HEK293T (cell line): ENCODE measurements at regions not wholly inside any gene's neighbourhood (a gene's known extent, or its start where the extent isn't known, plus 50 kb on each side); places are given as distances from the start of the nearest gene placed in this dataset.

Experiments used
- BHLHE40 ChIP-seq: fragments of 450-650 bp; IDR thresholded peaks from 2 replicates; pipeline ENCODE4 v1.6.1; 2016; ENCODE audit warnings: mild to moderate bottlenecking, moderate library complexity, borderline replicate concordance
- ELF4 ChIP-seq: fragments of 450-650 bp; IDR thresholded peaks from 2 replicates; pipeline ENCODE4 v1.6.1; 2017; ENCODE audit warnings: antibody characterized with exemption
- NFRKB ChIP-seq: fragments of 450-650 bp; IDR thresholded peaks from 2 replicates; pipeline ENCODE4 v1.6.1; 2016; ENCODE audit warnings: mild to moderate bottlenecking, moderate library complexity
- SUZ12 ChIP-seq: fragments of 450-650 bp; IDR thresholded peaks from 2 replicates; pipeline ENCODE4 v1.6.1; 2016; ENCODE audit warnings: mild to moderate bottlenecking

GRCh38 chr20:52675375-52675774, 296.8 kb upstream of the TSHZ2 start:
- no peak for TF ChIP-seq BHLHE40
- TF ChIP-seq NFRKB = no peak
- TF ChIP-seq ELF4 = no peak
- no peak for TF ChIP-seq SUZ12
